ENCODE measurements at regions not wholly inside any gene's neighbourhood (a gene's known extent, or its start where the extent isn't known, plus 50 kb on each side); places are given as distances from the start of the nearest gene placed in this dataset.
A peak's percentile ranks its signal among the peaks of the same experiment; 100 is the strongest.

DNA sequence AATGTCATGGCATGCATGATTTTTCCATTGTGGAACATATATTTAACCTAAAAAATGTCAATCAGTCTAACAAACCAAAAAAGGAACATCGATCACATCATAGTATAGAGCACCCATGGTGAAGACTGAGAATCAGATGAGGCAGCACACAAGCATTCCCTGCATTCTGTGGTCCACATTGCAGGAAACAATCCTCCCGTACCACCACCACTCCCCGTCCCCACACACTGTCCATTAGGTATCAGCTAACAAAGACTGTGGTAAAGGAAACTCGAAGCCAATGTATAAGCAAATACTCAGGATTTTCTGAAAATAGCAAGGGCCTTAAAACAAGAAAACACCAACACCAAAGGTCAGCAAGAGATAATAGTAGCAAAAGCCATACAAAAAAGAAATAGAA is 1104.4 kb upstream of the SEMA6A start (continued):
- TF ChIP-seq, protein P1, sequence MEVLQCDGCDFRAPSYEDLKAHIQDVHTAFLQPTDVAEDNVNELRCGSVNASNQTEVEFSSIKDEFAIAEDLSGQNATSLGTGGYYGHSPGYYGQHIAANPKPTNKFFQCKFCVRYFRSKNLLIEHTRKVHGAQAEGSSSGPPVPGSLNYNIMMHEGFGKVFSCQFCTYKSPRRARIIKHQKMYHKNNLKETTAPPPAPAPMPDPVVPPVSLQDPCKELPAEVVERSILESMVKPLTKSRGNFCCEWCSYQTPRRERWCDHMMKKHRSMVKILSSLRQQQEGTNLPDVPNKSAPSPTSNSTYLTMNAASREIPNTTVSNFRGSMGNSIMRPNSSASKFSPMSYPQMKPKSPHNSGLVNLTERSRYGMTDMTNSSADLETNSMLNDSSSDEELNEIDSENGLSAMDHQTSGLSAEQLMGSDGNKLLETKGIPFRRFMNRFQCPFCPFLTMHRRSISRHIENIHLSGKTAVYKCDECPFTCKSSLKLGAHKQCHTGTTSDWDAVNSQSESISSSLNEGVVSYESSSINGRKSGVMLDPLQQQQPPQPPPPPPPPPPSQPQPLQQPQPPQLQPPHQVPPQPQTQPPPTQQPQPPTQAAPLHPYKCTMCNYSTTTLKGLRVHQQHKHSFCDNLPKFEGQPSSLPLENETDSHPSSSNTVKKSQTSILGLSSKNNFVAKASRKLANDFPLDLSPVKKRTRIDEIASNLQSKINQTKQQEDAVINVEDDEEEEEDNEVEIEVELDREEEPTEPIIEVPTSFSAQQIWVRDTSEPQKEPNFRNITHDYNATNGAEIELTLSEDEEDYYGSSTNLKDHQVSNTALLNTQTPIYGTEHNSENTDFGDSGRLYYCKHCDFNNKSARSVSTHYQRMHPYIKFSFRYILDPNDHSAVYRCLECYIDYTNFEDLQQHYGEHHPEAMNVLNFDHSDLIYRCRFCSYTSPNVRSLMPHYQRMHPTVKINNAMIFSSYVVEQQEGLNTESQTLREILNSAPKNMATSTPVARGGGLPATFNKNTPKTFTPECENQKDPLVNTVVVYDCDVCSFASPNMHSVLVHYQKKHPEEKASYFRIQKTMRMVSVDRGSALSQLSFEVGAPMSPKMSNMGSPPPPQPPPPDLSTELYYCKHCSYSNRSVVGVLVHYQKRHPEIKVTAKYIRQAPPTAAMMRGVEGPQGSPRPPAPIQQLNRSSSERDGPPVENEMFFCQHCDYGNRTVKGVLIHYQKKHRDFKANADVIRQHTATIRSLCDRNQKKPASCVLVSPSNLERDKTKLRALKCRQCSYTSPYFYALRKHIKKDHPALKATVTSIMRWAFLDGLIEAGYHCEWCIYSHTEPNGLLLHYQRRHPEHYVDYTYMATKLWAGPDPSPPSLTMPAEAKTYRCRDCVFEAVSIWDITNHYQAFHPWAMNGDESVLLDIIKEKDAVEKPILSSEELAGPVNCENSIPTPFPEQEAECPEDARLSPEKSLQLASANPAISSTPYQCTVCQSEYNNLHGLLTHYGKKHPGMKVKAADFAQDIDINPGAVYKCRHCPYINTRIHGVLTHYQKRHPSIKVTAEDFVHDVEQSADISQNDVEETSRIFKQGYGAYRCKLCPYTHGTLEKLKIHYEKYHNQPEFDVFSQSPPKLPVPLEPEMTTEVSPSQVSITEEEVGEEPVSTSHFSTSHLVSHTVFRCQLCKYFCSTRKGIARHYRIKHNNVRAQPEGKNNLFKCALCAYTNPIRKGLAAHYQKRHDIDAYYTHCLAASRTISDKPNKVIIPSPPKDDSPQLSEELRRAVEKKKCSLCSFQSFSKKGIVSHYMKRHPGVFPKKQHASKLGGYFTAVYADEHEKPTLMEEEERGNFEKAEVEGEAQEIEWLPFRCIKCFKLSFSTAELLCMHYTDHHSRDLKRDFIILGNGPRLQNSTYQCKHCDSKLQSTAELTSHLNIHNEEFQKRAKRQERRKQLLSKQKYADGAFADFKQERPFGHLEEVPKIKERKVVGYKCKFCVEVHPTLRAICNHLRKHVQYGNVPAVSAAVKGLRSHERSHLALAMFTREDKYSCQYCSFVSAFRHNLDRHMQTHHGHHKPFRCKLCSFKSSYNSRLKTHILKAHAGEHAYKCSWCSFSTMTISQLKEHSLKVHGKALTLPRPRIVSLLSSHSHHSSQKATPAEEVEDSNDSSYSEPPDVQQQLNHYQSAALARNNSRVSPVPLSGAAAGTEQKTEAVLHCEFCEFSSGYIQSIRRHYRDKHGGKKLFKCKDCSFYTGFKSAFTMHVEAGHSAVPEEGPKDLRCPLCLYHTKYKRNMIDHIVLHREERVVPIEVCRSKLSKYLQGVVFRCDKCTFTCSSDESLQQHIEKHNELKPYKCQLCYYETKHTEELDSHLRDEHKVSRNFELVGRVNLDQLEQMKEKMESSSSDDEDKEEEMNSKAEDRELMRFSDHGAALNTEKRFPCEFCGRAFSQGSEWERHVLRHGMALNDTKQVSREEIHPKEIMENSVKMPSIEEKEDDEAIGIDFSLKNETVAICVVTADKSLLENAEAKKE (CRISPR knock-in tag; IDR thresholded peaks at IDR 0.05): no peak
- TF ChIP-seq CREB1 (CRISPR knock-in tag; IDR thresholded peaks at IDR 0.05; ENCODE audit: low read depth) (no peak), STAT1 (IDR thresholded peaks at IDR 0.05; ENCODE audit: unreplicated experiment) (no peak)
- TF ChIP-seq, protein P2, sequence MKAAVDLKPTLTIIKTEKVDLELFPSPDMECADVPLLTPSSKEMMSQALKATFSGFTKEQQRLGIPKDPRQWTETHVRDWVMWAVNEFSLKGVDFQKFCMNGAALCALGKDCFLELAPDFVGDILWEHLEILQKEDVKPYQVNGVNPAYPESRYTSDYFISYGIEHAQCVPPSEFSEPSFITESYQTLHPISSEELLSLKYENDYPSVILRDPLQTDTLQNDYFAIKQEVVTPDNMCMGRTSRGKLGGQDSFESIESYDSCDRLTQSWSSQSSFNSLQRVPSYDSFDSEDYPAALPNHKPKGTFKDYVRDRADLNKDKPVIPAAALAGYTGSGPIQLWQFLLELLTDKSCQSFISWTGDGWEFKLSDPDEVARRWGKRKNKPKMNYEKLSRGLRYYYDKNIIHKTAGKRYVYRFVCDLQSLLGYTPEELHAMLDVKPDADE (IDR thresholded peaks at IDR 0.05): no peak

DNA sequence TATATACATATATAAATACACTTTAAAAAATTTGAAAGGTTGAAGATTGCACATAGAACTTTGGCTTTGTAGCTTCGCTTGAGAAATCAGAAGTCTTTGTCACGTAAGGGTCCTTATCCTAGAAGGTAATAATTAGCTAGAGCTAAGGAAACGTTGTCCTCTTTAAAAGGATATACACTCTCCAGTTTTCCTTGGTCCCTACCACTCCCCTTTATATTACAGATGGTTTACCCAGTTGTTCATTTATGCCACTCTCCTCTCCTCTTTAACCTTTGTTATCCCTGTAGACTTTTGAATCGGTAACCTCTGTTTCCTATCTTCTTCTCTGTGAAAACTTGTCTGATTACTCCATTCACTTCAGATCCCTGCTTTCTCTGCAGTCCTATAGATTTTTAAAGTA is 1101.0 kb upstream of the SEMA6A start:
- H3K4me1 Mint-ChIP-seq: peaks cover 3% of the 10 kb centered on the region; the same call in 1 of the 3 replicates
- ATAC-seq: no peak
- TF ChIP-seq STAT1 (IDR thresholded peaks at IDR 0.05; ENCODE audit: unreplicated experiment) (no peak), EZH2phosphoT487 (IDR thresholded peaks at IDR 0.05; ENCODE audit: unreplicated experiment) (no peak), EZH2 (IDR thresholded peaks at IDR 0.05; ENCODE audit: low read depth, unreplicated experiment) (no peak), CTCF (conservative IDR thresholded peaks at IDR 0.05; ENCODE audit: low read depth in 2 of 2) (no peak), ZNF331 (CRISPR knock-in tag; IDR thresholded peaks at IDR 0.05; ENCODE audit: low read depth) (no peak), CREB1 (CRISPR knock-in tag; IDR thresholded peaks at IDR 0.05; ENCODE audit: low read depth) (no peak)
- TF ChIP-seq, protein P3, sequence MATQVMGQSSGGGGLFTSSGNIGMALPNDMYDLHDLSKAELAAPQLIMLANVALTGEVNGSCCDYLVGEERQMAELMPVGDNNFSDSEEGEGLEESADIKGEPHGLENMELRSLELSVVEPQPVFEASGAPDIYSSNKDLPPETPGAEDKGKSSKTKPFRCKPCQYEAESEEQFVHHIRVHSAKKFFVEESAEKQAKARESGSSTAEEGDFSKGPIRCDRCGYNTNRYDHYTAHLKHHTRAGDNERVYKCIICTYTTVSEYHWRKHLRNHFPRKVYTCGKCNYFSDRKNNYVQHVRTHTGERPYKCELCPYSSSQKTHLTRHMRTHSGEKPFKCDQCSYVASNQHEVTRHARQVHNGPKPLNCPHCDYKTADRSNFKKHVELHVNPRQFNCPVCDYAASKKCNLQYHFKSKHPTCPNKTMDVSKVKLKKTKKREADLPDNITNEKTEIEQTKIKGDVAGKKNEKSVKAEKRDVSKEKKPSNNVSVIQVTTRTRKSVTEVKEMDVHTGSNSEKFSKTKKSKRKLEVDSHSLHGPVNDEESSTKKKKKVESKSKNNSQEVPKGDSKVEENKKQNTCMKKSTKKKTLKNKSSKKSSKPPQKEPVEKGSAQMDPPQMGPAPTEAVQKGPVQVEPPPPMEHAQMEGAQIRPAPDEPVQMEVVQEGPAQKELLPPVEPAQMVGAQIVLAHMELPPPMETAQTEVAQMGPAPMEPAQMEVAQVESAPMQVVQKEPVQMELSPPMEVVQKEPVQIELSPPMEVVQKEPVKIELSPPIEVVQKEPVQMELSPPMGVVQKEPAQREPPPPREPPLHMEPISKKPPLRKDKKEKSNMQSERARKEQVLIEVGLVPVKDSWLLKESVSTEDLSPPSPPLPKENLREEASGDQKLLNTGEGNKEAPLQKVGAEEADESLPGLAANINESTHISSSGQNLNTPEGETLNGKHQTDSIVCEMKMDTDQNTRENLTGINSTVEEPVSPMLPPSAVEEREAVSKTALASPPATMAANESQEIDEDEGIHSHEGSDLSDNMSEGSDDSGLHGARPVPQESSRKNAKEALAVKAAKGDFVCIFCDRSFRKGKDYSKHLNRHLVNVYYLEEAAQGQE (IDR thresholded peaks at IDR 0.05; ENCODE audit: unreplicated experiment): no peak
- TF ChIP-seq, protein P2 (IDR thresholded peaks at IDR 0.05): no peak

More for the DNA sequence above, 1101.0 kb upstream of the SEMA6A start:
- H3K4me2 ChIP-seq: no peak overlapping the region
- no peak for DNase-seq (ENCODE audit: low spot score)
- H3K27me3 ChIP-seq (ENCODE audit: insufficient read depth): no peaks in the 10 kb centered on the region
- H3K9me2 ChIP-seq (ENCODE audit: insufficient read depth): no peaks in the 10 kb centered on the region
- H3K27ac Mint-ChIP-seq: no peak overlapping the region
- H3K4me3 ChIP-seq: no peak overlapping the region
- no peaks in the 10 kb centered on the region; the same call in 2 of the 3 replicates for H3K36me3 Mint-ChIP-seq (ENCODE audit: low read depth)
- H3K36me3 ChIP-seq (ENCODE audit: insufficient read depth): no peaks in the 10 kb centered on the region
- H3K9me3 Mint-ChIP-seq: no peaks in the 10 kb centered on the region
- H3K4me1 ChIP-seq (ENCODE audit: insufficient read depth): no peaks in the 10 kb centered on the region
- H3K79me2 ChIP-seq (replicated peaks; ENCODE audit: insufficient read depth): no peaks in the 10 kb centered on the region
- H3K27me3 Mint-ChIP-seq (ENCODE audit: insufficient read depth, low read depth, poor library complexity): no peaks in the 10 kb centered on the region
- peak overlapping the region; percentile 4; the same call in 1 of the 2 replicates for H2AFZ ChIP-seq
- H3K27ac ChIP-seq (ENCODE audit: low read depth): no peak overlapping the region
- no peak overlapping the region for H3K4me3 Mint-ChIP-seq
- no peaks in the 10 kb centered on the region for H3F3A ChIP-seq (replicated peaks; ENCODE audit: low read depth)
- no peaks in the 10 kb centered on the region for H4K20me1 ChIP-seq (replicated peaks; ENCODE audit: insufficient read depth)

All from GM23338 (cell line).